Vagina (tissue), 2 donors: ENCODE measurements at regions not wholly inside any gene's neighbourhood (a gene's known extent, or its start where the extent isn't known, plus 50 kb on each side); places are given as distances from the start of the nearest gene placed in this dataset.

Experiments used
- CTCF ChIP-seq, 3 experiments: fragments of 450-650 bp in 2 of 3; fragments of 200-600 bp in 1 of 3; sonication (generic) in 1 of 3; IDR thresholded peaks; one replicate each; pipeline ENCODE4 v1.5.1; 2017 to 2019; ENCODE audit warnings: antibody characterized with exemption in 3 of 3, mild to moderate bottlenecking in 2 of 3, moderate library complexity in 2 of 3
- POLR2A ChIP-seq, 2 donors: fragments of 450-650 bp; IDR thresholded peaks; one replicate each; pipeline ENCODE4 v1.6.1; 2017; ENCODE audit warnings: antibody characterized with exemption in 2 of 2, mild to moderate bottlenecking in 2 of 2, moderate library complexity in 2 of 2
- POLR2AphosphoS5 ChIP-seq, 2 donors: sonication (generic); formaldehyde crosslinking; IDR thresholded peaks; one replicate each; pipeline ENCODE4 v1.9.0; 2017; ENCODE audit warnings: antibody characterized with exemption in 2 of 2, mild to moderate bottlenecking in 2 of 2, low read depth in 1 of 2; ENCODE audit not compliant: insufficient read depth in 1 of 2

DNA sequence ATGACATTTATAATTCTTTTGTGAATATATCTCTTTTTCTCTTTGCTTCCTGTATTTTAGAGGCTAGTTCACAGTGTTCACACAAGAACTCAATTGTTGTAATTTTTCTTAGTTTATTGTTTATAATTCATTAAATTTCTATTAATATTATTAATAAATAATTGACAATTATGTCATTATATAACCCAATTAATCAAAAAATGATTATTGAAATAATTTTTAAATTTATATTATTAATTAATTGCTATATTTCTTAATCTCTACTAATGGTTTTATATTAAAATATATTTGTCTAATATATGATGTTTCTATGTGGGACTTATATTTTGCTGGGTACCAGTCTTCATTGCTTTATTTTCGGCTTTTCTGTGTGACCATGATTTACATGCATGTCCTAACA lies 618.4 kb downstream of the CDH9 start:
- TF ChIP-seq CTCF (IDR thresholded peaks at IDR 0.05) (no peak), POLR2AphosphoS5 (IDR thresholded peaks at IDR 0.05; ENCODE audit: insufficient read depth in 1 of 2, low read depth in 1 of 2) (no peak), POLR2A (IDR thresholded peaks at IDR 0.05) (no peak)
